SK-N-SH (cell line): ENCODE measurements at regions not wholly inside any gene's neighbourhood (a gene's known extent, or its start where the extent isn't known, plus 50 kb on each side); places are given as distances from the start of the nearest gene placed in this dataset.

Experiments used
- CTCF ChIA-PET: fragments of 300-600, 350-600 bp; formaldehyde crosslinking; extraction: SDS; loops from one replicate; lab custom pipeline; 2021; lab: Yijun Ruan, JAX
- POLR2A ChIA-PET: fragments of 350-600 bp; sonication (Branson Sonifier 250); formaldehyde crosslinking; extraction: SDS; loops from one replicate; lab custom pipeline; 2020; ENCODE audit warnings: antibody characterized with exemption, inconsistent platforms; lab: Yijun Ruan, JAX
- DNase-seq: peaks from one replicate; pipeline ENCODE4 v3.0.0; 2012
- H2AFZ ChIP-seq: fragments of 200-600 bp; sonication (generic); 2 replicates; pipeline ENCODE4 v1.8.1; 2016; ENCODE audit warnings: antibody characterized with exemption, mild to moderate bottlenecking, low read depth
- H3F3A ChIP-seq: fragments of 200-600 bp; sonication (generic); replicated peaks from 2 replicates; pipeline ENCODE3; 2016; ENCODE audit warnings: antibody characterized with exemption, mild to moderate bottlenecking; ENCODE audit not compliant: insufficient read depth
- H3K27ac ChIP-seq, 2 experiments: fragments of 200-500 bp in 1 of 2; fragments of 200-600 bp in 1 of 2; sonication (Bioruptor generic) in 1 of 2; sonication (generic), shearing (Covaris generic) in 1 of 2; 2 replicates each; pipeline versions ENCODE4 v1.5.1 to v1.6.1; 2014 to 2016; ENCODE audit warnings: low read depth in 2 of 2, inconsistent platforms in 1 of 2, low read length in 1 of 2, mild to moderate bottlenecking in 1 of 2, mixed read lengths in 1 of 2
- H3K27me3 ChIP-seq: fragments of 200-600 bp; sonication (generic), shearing (Covaris generic); 2 replicates; pipeline ENCODE4 v1.6.1; 2016; ENCODE audit warnings: mixed run types; ENCODE audit not compliant: insufficient read depth
- H3K36me3 ChIP-seq, 2 experiments: fragments of 200-500 bp in 1 of 2; fragments of 200-600 bp in 1 of 2; sonication (Bioruptor generic) in 1 of 2; sonication (generic) in 1 of 2; replicated peaks in 1 of 2; 2 replicates each; pipeline versions ENCODE3 to v1.5.1; 2014 to 2016; ENCODE audit warnings: low read length in 1 of 2, mild to moderate bottlenecking in 1 of 2; ENCODE audit not compliant: insufficient read depth in 2 of 2, control insufficient read depth in 1 of 2
- H3K4me1 ChIP-seq, 2 experiments: fragments of 200-500 bp in 1 of 2; fragments of 200-600 bp in 1 of 2; sonication (Bioruptor generic) in 1 of 2; sonication (generic), shearing (Covaris generic) in 1 of 2; 2 replicates each; pipeline versions ENCODE4 v1.5.1 to v1.6.1; 2014 to 2016; ENCODE audit warnings: low read depth in 1 of 2, low read length in 1 of 2, mixed run types in 1 of 2; ENCODE audit not compliant: insufficient read depth in 2 of 2, control insufficient read depth in 1 of 2
- H3K4me2 ChIP-seq: fragments of 200-600 bp; sonication (generic), shearing (Covaris generic); 2 replicates; pipeline ENCODE4 v1.6.1; 2017; ENCODE audit warnings: mixed run types
- H3K4me3 ChIP-seq, 2 experiments: fragments of 200-500 bp in 1 of 2; fragments of 200-600 bp in 1 of 2; sonication (Bioruptor generic) in 1 of 2; sonication (generic), shearing (Covaris generic) in 1 of 2; 2 replicates each; pipeline versions ENCODE4 v1.5.1 to v1.8.1; 2014 to 2016; ENCODE audit warnings: low read depth in 2 of 2, inconsistent platforms in 1 of 2, low read length in 1 of 2, mild to moderate bottlenecking in 1 of 2, mixed read lengths in 1 of 2, moderate library complexity in 1 of 2
- H3K79me2 ChIP-seq: fragments of 200-600 bp; sonication (generic); 2 replicates; pipeline ENCODE4 v1.8.1; 2017; ENCODE audit warnings: mild to moderate bottlenecking; ENCODE audit not compliant: insufficient read depth
- H3K9ac ChIP-seq: fragments of 200-600 bp; sonication (generic); 2 replicates; pipeline ENCODE4 v1.6.1; 2017; ENCODE audit warnings: mixed run types
- H3K9me2 ChIP-seq: fragments of 200-600 bp; sonication (generic); 2 replicates; pipeline ENCODE4 v1.6.1; 2017; ENCODE audit warnings: mixed run types
- H3K9me3 ChIP-seq: fragments of 200-600 bp; sonication (generic); 2 replicates; pipeline ENCODE4 v1.6.1; 2017; ENCODE audit warnings: mixed run types, mild to moderate bottlenecking, moderate library complexity
- H4K20me1 ChIP-seq: fragments of 200-600 bp; sonication (generic); 2 replicates; pipeline ENCODE4 v1.6.1; 2017; ENCODE audit warnings: mild to moderate bottlenecking, mixed run types; ENCODE audit not compliant: insufficient read depth
- ELF1 ChIP-seq: IDR thresholded peaks from 2 replicates; pipeline ENCODE4 v1.4.0; 2012
- EP300 ChIP-seq, 2 experiments: IDR thresholded peaks; 2 replicates each; pipeline versions ENCODE4 v1.4.0 to v1.6.1; 2012; ENCODE audit warnings: borderline replicate concordance in 1 of 2, low read depth in 1 of 2, low read length in 1 of 2
- FOSL2 ChIP-seq: IDR thresholded peaks from 2 replicates; pipeline ENCODE4 v1.4.0; 2012; ENCODE audit warnings: low read depth, mild to moderate bottlenecking, moderate library complexity, borderline replicate concordance
- FOXJ3 ChIP-seq: sonication (generic); formaldehyde crosslinking; IDR thresholded peaks from 2 replicates; pipeline ENCODE4 v1.5.1; 2020; ENCODE audit warnings: mild to moderate bottlenecking, missing genetic modification reagents
- FOXM1 ChIP-seq: IDR thresholded peaks from 2 replicates; pipeline ENCODE4 v1.4.0; 2012; ENCODE audit warnings: low read depth, mild to moderate bottlenecking
- GATA2 ChIP-seq: sonication (generic); formaldehyde crosslinking; IDR thresholded peaks from 2 replicates; pipeline ENCODE4 v1.5.0; 2020; ENCODE audit warnings: mild to moderate bottlenecking, missing genetic modification reagents
- MAX ChIP-seq: IDR thresholded peaks from 2 replicates; pipeline ENCODE4 v1.4.0; 2012; ENCODE audit warnings: low read depth
- MEF2A ChIP-seq: IDR thresholded peaks from 2 replicates; pipeline ENCODE4 v1.4.0; 2012; ENCODE audit warnings: low read depth, borderline replicate concordance
- MXI1 ChIP-seq: IDR thresholded peaks from 2 replicates; pipeline ENCODE4 v1.6.1; 2012; ENCODE audit warnings: mild to moderate bottlenecking, low read depth, low read length, improper control_type of control experiment
- POLR2AphosphoS5 ChIP-seq: IDR thresholded peaks from 2 replicates; pipeline ENCODE4 v1.6.1; 2012; ENCODE audit warnings: low read depth, low read length
- RAD21 ChIP-seq: IDR thresholded peaks from 2 replicates; pipeline ENCODE4 v1.6.1; 2012; ENCODE audit warnings: mild to moderate bottlenecking, low read length
- RCOR1 ChIP-seq: fragments of 150-350 bp; IDR thresholded peaks from 2 replicates; pipeline ENCODE4 v1.6.1; 2017; ENCODE audit warnings: antibody characterized with exemption, low read length
- RFX5 ChIP-seq: IDR thresholded peaks from 2 replicates; pipeline ENCODE4 v1.6.1; 2012; ENCODE audit warnings: mild to moderate bottlenecking, improper control_type of control experiment, low read length
- RXRA ChIP-seq: IDR thresholded peaks from 2 replicates; pipeline ENCODE4 v1.4.0; 2012; ENCODE audit warnings: low read depth, mild to moderate bottlenecking, borderline replicate concordance
- SIN3A ChIP-seq: IDR thresholded peaks from 2 replicates; pipeline ENCODE4 v1.6.1; 2012; ENCODE audit warnings: low read depth, mild to moderate bottlenecking, low read length, moderate library complexity, borderline replicate concordance
- TCF12 ChIP-seq: IDR thresholded peaks from 2 replicates; pipeline ENCODE4 v1.4.0; 2012
- TEAD4 ChIP-seq: IDR thresholded peaks from 2 replicates; pipeline ENCODE4 v1.4.0; 2012; ENCODE audit warnings: mild to moderate bottlenecking, borderline replicate concordance; ENCODE audit not compliant: insufficient read depth
- USF1 ChIP-seq: IDR thresholded peaks from 2 replicates; pipeline ENCODE4 v1.4.0; 2012; ENCODE audit warnings: low read depth, borderline replicate concordance
- USF2 ChIP-seq: fragments of 150-350 bp; IDR thresholded peaks from 2 replicates; pipeline ENCODE4 v1.6.1; 2017; ENCODE audit warnings: antibody characterized with exemption, low read length, low read depth, borderline replicate concordance
- YY1 ChIP-seq: IDR thresholded peaks from 2 replicates; pipeline ENCODE4 v1.4.0; 2012; ENCODE audit warnings: low read depth, mild to moderate bottlenecking
- TF ChIP-seq, protein P1 (sequence below): IDR thresholded peaks from 2 replicates; pipeline ENCODE4 v1.4.0; 2012; ENCODE audit warnings: low read depth, borderline replicate concordance
- TF ChIP-seq, protein P2 (sequence below): fragments of 150-350 bp; IDR thresholded peaks from 2 replicates; pipeline ENCODE4 v1.6.1; 2016; ENCODE audit warnings: mild to moderate bottlenecking, low read depth, low read length
- TF ChIP-seq, protein P3 (sequence below): fragments of 200-600 bp; sonication (generic); IDR thresholded peaks from 2 replicates; pipeline ENCODE4 v1.6.1; 2017; ENCODE audit warnings: antibody characterized with exemption, mild to moderate bottlenecking, moderate library complexity

DNA sequence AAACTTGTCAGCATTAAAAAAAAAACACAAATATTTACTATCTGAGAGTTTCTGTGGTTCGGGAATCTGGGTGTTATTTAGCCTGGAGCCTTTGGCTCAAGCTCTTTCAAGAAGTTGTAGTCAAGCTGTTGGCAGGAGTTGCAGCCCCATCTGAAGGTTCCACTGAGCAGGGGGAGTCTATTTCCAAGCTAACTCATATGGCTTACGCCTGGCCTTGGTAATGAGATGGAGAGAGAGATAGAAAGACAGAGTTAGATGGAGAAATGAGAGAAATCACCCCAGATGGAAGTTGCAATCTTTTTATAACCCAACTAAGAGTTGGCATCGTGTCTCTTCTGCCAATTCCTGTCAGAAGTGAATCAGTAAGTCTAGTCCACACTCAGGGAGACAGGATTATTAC is 1075.2 kb upstream of the SEMA6A start (continued):
- TF ChIP-seq, protein P1, sequence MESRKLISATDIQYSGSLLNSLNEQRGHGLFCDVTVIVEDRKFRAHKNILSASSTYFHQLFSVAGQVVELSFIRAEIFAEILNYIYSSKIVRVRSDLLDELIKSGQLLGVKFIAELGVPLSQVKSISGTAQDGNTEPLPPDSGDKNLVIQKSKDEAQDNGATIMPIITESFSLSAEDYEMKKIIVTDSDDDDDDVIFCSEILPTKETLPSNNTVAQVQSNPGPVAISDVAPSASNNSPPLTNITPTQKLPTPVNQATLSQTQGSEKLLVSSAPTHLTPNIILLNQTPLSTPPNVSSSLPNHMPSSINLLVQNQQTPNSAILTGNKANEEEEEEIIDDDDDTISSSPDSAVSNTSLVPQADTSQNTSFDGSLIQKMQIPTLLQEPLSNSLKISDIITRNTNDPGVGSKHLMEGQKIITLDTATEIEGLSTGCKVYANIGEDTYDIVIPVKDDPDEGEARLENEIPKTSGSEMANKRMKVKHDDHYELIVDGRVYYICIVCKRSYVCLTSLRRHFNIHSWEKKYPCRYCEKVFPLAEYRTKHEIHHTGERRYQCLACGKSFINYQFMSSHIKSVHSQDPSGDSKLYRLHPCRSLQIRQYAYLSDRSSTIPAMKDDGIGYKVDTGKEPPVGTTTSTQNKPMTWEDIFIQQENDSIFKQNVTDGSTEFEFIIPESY = no peak
- TF ChIP-seq MAX (no peak), SIN3A (no peak), POLR2AphosphoS5 (no peak), EP300 (IDR thresholded peaks at IDR 0.05; ENCODE audit: borderline replicate concordance in 1 of 2, low read depth in 1 of 2, low read length in 1 of 2) (no peak), USF2 (no peak), TCF12 (no peak)
- TF ChIP-seq, all 33 proteins: peak for 0

GRCh38 chr5:117645400-117645799 is 1070.8 kb upstream of the SEMA6A start:
- Histone ChIP-seq H3K4me1 (no peaks in the 10 kb centered on the region), H3K9ac (no peak overlapping the region), H3K4me2 (no peak overlapping the region), H3K4me3 (no peak overlapping the region), H3K79me2 (no peaks in the 10 kb centered on the region), H4K20me1 (no peaks in the 10 kb centered on the region), H3K36me3 (no peaks in the 10 kb centered on the region), H3K27me3 (no peaks in the 10 kb centered on the region), H3K9me2 (no peaks in the 10 kb centered on the region), H3F3A (no peaks in the 10 kb centered on the region), H3K9me3 (no peaks in the 10 kb centered on the region), H3K27ac (no peak overlapping the region), H2AFZ (no peak overlapping the region)
- CTCF ChIA-PET = no interaction called here
- TF ChIP-seq, protein P2, sequence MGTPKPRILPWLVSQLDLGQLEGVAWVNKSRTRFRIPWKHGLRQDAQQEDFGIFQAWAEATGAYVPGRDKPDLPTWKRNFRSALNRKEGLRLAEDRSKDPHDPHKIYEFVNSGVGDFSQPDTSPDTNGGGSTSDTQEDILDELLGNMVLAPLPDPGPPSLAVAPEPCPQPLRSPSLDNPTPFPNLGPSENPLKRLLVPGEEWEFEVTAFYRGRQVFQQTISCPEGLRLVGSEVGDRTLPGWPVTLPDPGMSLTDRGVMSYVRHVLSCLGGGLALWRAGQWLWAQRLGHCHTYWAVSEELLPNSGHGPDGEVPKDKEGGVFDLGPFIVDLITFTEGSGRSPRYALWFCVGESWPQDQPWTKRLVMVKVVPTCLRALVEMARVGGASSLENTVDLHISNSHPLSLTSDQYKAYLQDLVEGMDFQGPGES = no peak
- TF ChIP-seq, protein P3, sequence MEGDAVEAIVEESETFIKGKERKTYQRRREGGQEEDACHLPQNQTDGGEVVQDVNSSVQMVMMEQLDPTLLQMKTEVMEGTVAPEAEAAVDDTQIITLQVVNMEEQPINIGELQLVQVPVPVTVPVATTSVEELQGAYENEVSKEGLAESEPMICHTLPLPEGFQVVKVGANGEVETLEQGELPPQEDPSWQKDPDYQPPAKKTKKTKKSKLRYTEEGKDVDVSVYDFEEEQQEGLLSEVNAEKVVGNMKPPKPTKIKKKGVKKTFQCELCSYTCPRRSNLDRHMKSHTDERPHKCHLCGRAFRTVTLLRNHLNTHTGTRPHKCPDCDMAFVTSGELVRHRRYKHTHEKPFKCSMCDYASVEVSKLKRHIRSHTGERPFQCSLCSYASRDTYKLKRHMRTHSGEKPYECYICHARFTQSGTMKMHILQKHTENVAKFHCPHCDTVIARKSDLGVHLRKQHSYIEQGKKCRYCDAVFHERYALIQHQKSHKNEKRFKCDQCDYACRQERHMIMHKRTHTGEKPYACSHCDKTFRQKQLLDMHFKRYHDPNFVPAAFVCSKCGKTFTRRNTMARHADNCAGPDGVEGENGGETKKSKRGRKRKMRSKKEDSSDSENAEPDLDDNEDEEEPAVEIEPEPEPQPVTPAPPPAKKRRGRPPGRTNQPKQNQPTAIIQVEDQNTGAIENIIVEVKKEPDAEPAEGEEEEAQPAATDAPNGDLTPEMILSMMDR = no peak
- no peak for TF ChIP-seq GATA2 (CRISPR knock-in tag)
- no peak for TF ChIP-seq ELF1
- no peak for TF ChIP-seq FOXM1
- TF ChIP-seq RXRA = no peak
- no peak for TF ChIP-seq RAD21
- no peak for TF ChIP-seq FOSL2
- TF ChIP-seq TCF12 = no peak
- no peak for TF ChIP-seq USF1
- no peak for TF ChIP-seq MAX
- TF ChIP-seq MEF2A = no peak
- TF ChIP-seq FOXJ3 (CRISPR knock-in tag) = no peak
- TF ChIP-seq MXI1 = no peak
- no peak for TF ChIP-seq RFX5
- TF ChIP-seq RCOR1 = no peak
- TF ChIP-seq, protein P1 = no peak
- no peak for TF ChIP-seq TEAD4
- TF ChIP-seq EP300 (IDR thresholded peaks at IDR 0.05; ENCODE audit: borderline replicate concordance in 1 of 2, low read depth in 1 of 2, low read length in 1 of 2) = no peak
- no peak for TF ChIP-seq YY1
- no peak for DNase-seq
- POLR2A ChIA-PET = no interaction called here
